HepG2 (cell line): ENCODE measurements at regions not wholly inside any gene's neighbourhood (a gene's known extent, or its start where the extent isn't known, plus 50 kb on each side); places are given as distances from the start of the nearest gene placed in this dataset.
"Not testable (repeated sequence)": the region's sequence is repeated elsewhere in the genome, so short reads cannot be mapped to it uniquely, and the experiment has no call there.

ENCODE experiments used
- ATAC-seq: fragments of 200-7000 bp; cut with Tn5 transposase; 3 replicates; pipeline ENCODE4 v1.9.1; 2020; ENCODE audit warnings: mild to moderate bottlenecking, moderate library complexity
- BruUV-seq: library from RNA; stranded (reverse); fragments of 400-500 nt; replicated peaks from 2 replicates; lab custom pipeline; 2021; lab: Mats Ljungman, UMichigan
- CTCF ChIA-PET: fragments of 300-600 bp; formaldehyde crosslinking; extraction: SDS; loops from one replicate; lab custom pipeline; 2021; ENCODE audit warnings: low total read pairs, inconsistent platforms, low intra/inter-chr PET ratio; lab: Yijun Ruan, JAX
- POLR2A ChIA-PET: fragments of 350-600 bp; sonication (Branson Sonifier 250); formaldehyde crosslinking; loops from one replicate; lab custom pipeline; 2020; ENCODE audit warnings: antibody characterized with exemption, inconsistent platforms; lab: Yijun Ruan, JAX
- DNase-seq: peaks from one replicate; pipeline ENCODE4 v3.0.0-alpha.2; 2015; ENCODE audit warnings: low spot score
- FAIRE-seq: peaks from 3 replicates; lab custom pipeline; 2011; peaks lifted over from hg19 to GRCh38; lab: Jason Lieb, UNC
- H2AFZ ChIP-seq: one replicate; pipeline ENCODE4 v1.6.1; 2011; ENCODE audit warnings: low read length, inconsistent platforms
- H3K27ac ChIP-seq: fragments of 300-600 bp; 3 replicates; pipeline ENCODE4 v1.8.0; 2011; ENCODE audit warnings: mixed run types, mild to moderate bottlenecking, mixed read lengths, low read length, inconsistent platforms; ENCODE audit not compliant: insufficient read depth; ENCODE audit errors: extremely low read length
- H3K27me3 ChIP-seq, 2 experiments: fragments of 200-600 bp in 1 of 2; 2 replicates in 1 of 2; 3 replicates in 1 of 2; pipeline versions ENCODE4 v1.6.0 to v1.8.0; 2011; ENCODE audit warnings: low read length in 2 of 2, mild to moderate bottlenecking in 2 of 2, moderate library complexity in 2 of 2, inconsistent platforms in 1 of 2; ENCODE audit not compliant: insufficient read depth in 2 of 2, control insufficient read depth in 1 of 2
- H3K36me3 ChIP-seq, 2 experiments: fragments of 200-600 bp in 1 of 2; replicated peaks in 1 of 2; 2 replicates in 1 of 2; 3 replicates in 1 of 2; pipeline versions ENCODE4 v1.5.1 to v1.8.0; 2011; ENCODE audit warnings: low read length in 2 of 2, inconsistent platforms in 1 of 2; ENCODE audit not compliant: insufficient read depth in 2 of 2, control insufficient read depth in 1 of 2
- H3K4me1 ChIP-seq: 2 replicates; pipeline ENCODE4 v1.5.1; 2012; ENCODE audit warnings: low read length, inconsistent platforms; ENCODE audit not compliant: insufficient read depth
- H3K4me2 ChIP-seq: 2 replicates; pipeline ENCODE4 v1.6.0; 2011; ENCODE audit warnings: low read depth, low read length, inconsistent platforms
- H3K4me3 ChIP-seq, 3 experiments: fragments of 200-600 bp in 1 of 3; sonication (generic), shearing (Covaris generic) in 1 of 3; replicated peaks in 1 of 3; 2 replicates each; pipeline ENCODE4 v1.5.1; 2011 to 2016; ENCODE audit warnings: low read length in 3 of 3, inconsistent platforms in 2 of 3, low read depth in 2 of 3, mild to moderate bottlenecking in 2 of 3, control low read depth in 1 of 3, mixed read lengths in 1 of 3; ENCODE audit not compliant: insufficient read depth in 1 of 3
- H3K79me2 ChIP-seq: one replicate; pipeline ENCODE4 v1.6.1; 2011; ENCODE audit warnings: low read length, inconsistent platforms; ENCODE audit not compliant: insufficient read depth
- H3K9ac ChIP-seq: 2 replicates; pipeline ENCODE4 v1.6.0; 2011; ENCODE audit warnings: mild to moderate bottlenecking, low read depth, low read length, inconsistent platforms; ENCODE audit not compliant: insufficient read depth
- H3K9me3 ChIP-seq: 2 replicates; pipeline ENCODE4 v1.5.1; 2012; ENCODE audit warnings: mild to moderate bottlenecking, low read length
- H4K20me1 ChIP-seq: 2 replicates; pipeline ENCODE4 v1.6.0; 2011; ENCODE audit warnings: inconsistent platforms, mild to moderate bottlenecking, low read length, moderate library complexity; ENCODE audit not compliant: insufficient read depth
- ZIK1 ChIP-seq: sonication (generic); formaldehyde crosslinking; IDR thresholded peaks from 2 replicates; pipeline ENCODE4 v1.5.0; 2020; ENCODE audit warnings: mild to moderate bottlenecking, low read depth, missing genetic modification reagents, borderline replicate concordance
- ZNF382 ChIP-seq: sonication (generic); formaldehyde crosslinking; IDR thresholded peaks from 2 replicates; pipeline ENCODE4 v1.5.0; 2020; ENCODE audit warnings: missing genetic modification reagents, mild to moderate bottlenecking, borderline replicate concordance
- WGBS: methylation state at CpG from one replicate; pipeline ENCODE4 v1.1.6; 2017; ENCODE audit warnings: low lambda C conversion rate; 5-methylcytosine and 5-hydroxymethylcytosine counted together
- in situ Hi-C: cut with HindIII; loops from 2 replicates; pipeline ENCODE4 v1.10.0; 2017; ENCODE audit warnings: low pct_unique_long_range_greater_than_20kb; ENCODE audit not compliant: extremely low pct_ligation_motif_present
- intact Hi-C: fragments of 100-400 bp; cut with micrococcal nuclease; formaldehyde crosslinking; loops from one replicate; pipeline ENCODE4 v1.10.0; 2022; ENCODE audit not compliant: unreplicated experiment
- TF ChIP-seq, protein P1 (sequence below): sonication (generic); formaldehyde crosslinking; IDR thresholded peaks from 2 replicates; pipeline ENCODE4 v1.4.0; 2020; ENCODE audit warnings: missing genetic modification reagents
- TF ChIP-seq, protein P2 (sequence below): IDR thresholded peaks from 2 replicates; pipeline ENCODE4 v1.6.1; 2012; ENCODE audit warnings: inconsistent platforms
- TF ChIP-seq, protein P3 (sequence below): sonication (generic); formaldehyde crosslinking; conservative IDR thresholded peaks from 2 replicates; pipeline ENCODE4 v1.4.0; 2020; ENCODE audit warnings: missing genetic modification reagents

DNA sequence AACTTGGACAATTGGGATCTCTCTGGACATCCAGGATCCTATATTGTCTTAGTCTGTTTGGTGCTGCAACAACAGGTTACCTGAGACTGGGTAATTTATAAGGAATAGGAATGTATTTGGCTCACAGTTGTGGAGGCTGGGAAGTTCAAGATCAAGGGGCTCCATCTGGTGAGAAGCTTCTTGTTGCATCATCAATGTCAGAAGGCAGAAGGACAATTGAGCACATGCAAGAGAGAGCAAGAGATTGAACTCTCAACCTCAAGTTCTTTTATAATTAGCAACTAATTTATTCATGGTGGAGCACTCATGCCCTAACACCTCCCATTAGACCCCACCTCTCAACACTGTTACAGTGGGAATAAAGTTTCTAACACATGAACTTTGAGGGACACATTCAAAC is 124.7 kb upstream of the ETV3 start (continued):
- TF ChIP-seq, protein P1, sequence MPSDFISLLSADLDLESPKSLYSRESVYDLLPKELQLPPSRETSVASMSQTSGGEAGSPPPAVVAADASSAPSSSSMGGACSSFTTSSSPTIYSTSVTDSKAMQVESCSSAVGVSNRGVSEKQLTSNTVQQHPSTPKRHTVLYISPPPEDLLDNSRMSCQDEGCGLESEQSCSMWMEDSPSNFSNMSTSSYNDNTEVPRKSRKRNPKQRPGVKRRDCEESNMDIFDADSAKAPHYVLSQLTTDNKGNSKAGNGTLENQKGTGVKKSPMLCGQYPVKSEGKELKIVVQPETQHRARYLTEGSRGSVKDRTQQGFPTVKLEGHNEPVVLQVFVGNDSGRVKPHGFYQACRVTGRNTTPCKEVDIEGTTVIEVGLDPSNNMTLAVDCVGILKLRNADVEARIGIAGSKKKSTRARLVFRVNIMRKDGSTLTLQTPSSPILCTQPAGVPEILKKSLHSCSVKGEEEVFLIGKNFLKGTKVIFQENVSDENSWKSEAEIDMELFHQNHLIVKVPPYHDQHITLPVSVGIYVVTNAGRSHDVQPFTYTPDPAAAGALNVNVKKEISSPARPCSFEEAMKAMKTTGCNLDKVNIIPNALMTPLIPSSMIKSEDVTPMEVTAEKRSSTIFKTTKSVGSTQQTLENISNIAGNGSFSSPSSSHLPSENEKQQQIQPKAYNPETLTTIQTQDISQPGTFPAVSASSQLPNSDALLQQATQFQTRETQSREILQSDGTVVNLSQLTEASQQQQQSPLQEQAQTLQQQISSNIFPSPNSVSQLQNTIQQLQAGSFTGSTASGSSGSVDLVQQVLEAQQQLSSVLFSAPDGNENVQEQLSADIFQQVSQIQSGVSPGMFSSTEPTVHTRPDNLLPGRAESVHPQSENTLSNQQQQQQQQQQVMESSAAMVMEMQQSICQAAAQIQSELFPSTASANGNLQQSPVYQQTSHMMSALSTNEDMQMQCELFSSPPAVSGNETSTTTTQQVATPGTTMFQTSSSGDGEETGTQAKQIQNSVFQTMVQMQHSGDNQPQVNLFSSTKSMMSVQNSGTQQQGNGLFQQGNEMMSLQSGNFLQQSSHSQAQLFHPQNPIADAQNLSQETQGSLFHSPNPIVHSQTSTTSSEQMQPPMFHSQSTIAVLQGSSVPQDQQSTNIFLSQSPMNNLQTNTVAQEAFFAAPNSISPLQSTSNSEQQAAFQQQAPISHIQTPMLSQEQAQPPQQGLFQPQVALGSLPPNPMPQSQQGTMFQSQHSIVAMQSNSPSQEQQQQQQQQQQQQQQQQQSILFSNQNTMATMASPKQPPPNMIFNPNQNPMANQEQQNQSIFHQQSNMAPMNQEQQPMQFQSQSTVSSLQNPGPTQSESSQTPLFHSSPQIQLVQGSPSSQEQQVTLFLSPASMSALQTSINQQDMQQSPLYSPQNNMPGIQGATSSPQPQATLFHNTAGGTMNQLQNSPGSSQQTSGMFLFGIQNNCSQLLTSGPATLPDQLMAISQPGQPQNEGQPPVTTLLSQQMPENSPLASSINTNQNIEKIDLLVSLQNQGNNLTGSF (CRISPR knock-in tag), result no peak
- TF ChIP-seq, protein P2, sequence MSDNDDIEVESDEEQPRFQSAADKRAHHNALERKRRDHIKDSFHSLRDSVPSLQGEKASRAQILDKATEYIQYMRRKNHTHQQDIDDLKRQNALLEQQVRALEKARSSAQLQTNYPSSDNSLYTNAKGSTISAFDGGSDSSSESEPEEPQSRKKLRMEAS, result no peak

DNA sequence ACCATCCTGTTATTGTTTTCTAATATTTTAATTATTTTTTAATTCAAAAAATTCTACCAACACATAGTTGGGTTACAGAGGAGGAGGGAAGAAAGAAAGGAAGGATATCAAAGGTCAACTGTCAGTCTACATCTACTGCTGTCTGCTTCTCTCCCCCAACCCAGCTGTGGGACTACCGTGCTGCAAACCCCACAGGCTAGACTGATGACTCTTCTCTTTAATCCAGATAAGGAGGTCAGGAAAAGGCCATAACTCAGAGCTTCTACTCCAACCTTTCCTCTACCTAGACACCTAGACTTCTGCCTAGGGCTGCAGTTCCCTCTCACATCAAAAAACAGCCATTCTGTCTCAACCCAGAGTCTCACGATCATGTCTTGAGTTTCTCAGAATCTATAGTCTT is 124.2 kb upstream of the ETV3 start:
- Histone ChIP-seq H3K27ac (no peak overlapping the region), H3K4me1 (no peaks in the 10 kb centered on the region), H3K36me3 (no peaks in the 10 kb centered on the region), H3K4me3 (no peak overlapping the region), H4K20me1 (no peaks in the 10 kb centered on the region), H2AFZ (no peak overlapping the region), H3K4me2 (no peak overlapping the region), H3K79me2 (no peaks in the 10 kb centered on the region), H3K9me3 (no peaks in the 10 kb centered on the region), H3K9ac (no peak overlapping the region), H3K27me3 (no peaks in the 10 kb centered on the region)
- BruUV-seq, result no TSS peak
- CTCF ChIA-PET, result no interaction called here
- in situ Hi-C loops (no loop called here), intact Hi-C loops (no loop called here)
- DNase-seq, result no peak
- FAIRE-seq, result no peak
- no peak for ATAC-seq
- POLR2A ChIA-PET, result no interaction called here
- TF ChIP-seq, protein P3, sequence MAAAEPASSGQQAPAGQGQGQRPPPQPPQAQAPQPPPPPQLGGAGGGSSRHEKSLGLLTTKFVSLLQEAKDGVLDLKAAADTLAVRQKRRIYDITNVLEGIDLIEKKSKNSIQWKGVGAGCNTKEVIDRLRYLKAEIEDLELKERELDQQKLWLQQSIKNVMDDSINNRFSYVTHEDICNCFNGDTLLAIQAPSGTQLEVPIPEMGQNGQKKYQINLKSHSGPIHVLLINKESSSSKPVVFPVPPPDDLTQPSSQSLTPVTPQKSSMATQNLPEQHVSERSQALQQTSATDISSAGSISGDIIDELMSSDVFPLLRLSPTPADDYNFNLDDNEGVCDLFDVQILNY (CRISPR knock-in tag), result no peak
- TF ChIP-seq ZIK1 (CRISPR knock-in tag) (no peak), ZNF382 (no peak)
- 0% methylated on average over 2 of the region's 2 CpGs for WGBS

DNA sequence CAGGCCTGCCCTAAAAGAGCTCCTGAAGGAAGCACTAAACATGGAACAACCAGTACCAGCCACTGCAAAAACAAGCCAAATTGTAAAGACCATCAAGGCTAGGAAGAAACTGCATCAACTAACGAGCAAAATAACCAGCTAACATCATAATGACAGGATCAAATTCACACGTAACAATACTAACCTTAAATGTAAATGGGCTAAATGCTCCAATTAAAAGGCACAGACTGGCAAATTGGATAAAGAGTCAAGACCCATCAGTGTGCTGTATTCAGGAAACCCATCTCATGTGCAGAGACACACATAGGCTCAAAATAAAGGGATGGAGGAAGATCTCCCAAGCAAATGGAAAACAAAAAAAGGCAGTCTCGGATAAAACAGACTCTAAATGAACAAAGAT is 117.7 kb upstream of the ETV3 start:
- in situ Hi-C loops, H3K27ac ChIP-seq, POLR2A ChIA-PET, BruUV-seq, H3K9me3 ChIP-seq, H3K36me3 ChIP-seq, intact Hi-C loops, H3K4me3 ChIP-seq, DNase-seq, H3K79me2 ChIP-seq, CTCF ChIA-PET, FAIRE-seq, H3K4me2 ChIP-seq, H2AFZ ChIP-seq, H4K20me1 ChIP-seq, ATAC-seq, H3K9ac ChIP-seq, H3K27me3 ChIP-seq: not testable (repeated sequence)
- H3K4me1 ChIP-seq, result peaks cover 18% of the 10 kb centered on the region
- WGBS, result 23% methylated on average over 3 of the region's 3 CpGs
